ENCODE measurements at regions not wholly inside any gene's neighbourhood (a gene's known extent, or its start where the extent isn't known, plus 50 kb on each side); places are given as distances from the start of the nearest gene placed in this dataset.

- Histone ChIP-seq H3K4me1 (no peaks in the 10 kb centered on the region), H3F3A (ENCODE audit: low read depth) (no peaks in the 10 kb centered on the region), H2AFZ (replicated peaks) (no peak overlapping the region), H3K4me2 (no peak overlapping the region), H3K27ac (no peak overlapping the region), H4K20me1 (ENCODE audit: low read depth) (no peaks in the 10 kb centered on the region), H3K27me3 (no peaks in the 10 kb centered on the region), H3K9me3 (ENCODE audit: low read depth) (no peaks in the 10 kb centered on the region), H3K4me3 (no peak overlapping the region), H3K9ac (no peak overlapping the region), H3K36me3 (no peaks in the 10 kb centered on the region), H3K79me2 (ENCODE audit: low read depth) (no peaks in the 10 kb centered on the region)
- Mint-ChIP-seq H3K27me3 (ENCODE audit: insufficient read depth, low read depth) (peaks cover 11% of the 10 kb centered on the region), H3K36me3 (no peaks in the 10 kb centered on the region), H3K27ac (no peak overlapping the region), H3K4me3 (no peak overlapping the region), H3K4me1 (no peaks in the 10 kb centered on the region), H3K9me3 (peaks cover 3% of the 10 kb centered on the region)
- no peak for DNase-seq (ENCODE audit: low spot score)
- TF ChIP-seq EZH2phosphoT487 (IDR thresholded peaks at IDR 0.05) (no peak), EZH2 (IDR thresholded peaks at IDR 0.05) (no peak), CTCF (IDR thresholded peaks at IDR 0.05) (no peak)
These were observed 199.5 kb upstream of the PFKP start for GRCh38 chr10:2867788-2868299.

- H3K27ac Mint-ChIP-seq: no peak overlapping the region
These were observed 200.8 kb upstream of the PFKP start for GRCh38 chr10:2866569-2866968.

GRCh38 chr10:2861632-2862210, 205.6 kb upstream of the PFKP start:
- Mint-ChIP-seq H3K9me3 (peaks cover 2% of the 10 kb centered on the region), H3K4me3 (no peak overlapping the region), H3K27me3 (ENCODE audit: insufficient read depth, low read depth) (peaks cover 2% of the 10 kb centered on the region), H3K4me1 (no peaks in the 10 kb centered on the region), H3K27ac (no peak overlapping the region), H3K36me3 (no peaks in the 10 kb centered on the region)
- no peaks in the 10 kb centered on the region for H3K4me1 ChIP-seq
- no peaks in the 10 kb centered on the region for H3K36me3 ChIP-seq
- no peaks in the 10 kb centered on the region for H3K79me2 ChIP-seq (ENCODE audit: low read depth)
- no peak for DNase-seq (ENCODE audit: low spot score)
- no peaks in the 10 kb centered on the region for H3K27me3 ChIP-seq
- no peak overlapping the region for H3K4me3 ChIP-seq
- no peaks in the 10 kb centered on the region for H3F3A ChIP-seq (ENCODE audit: low read depth)
- no peaks in the 10 kb centered on the region for H4K20me1 ChIP-seq (ENCODE audit: low read depth)
- no peak overlapping the region for H3K27ac ChIP-seq
- no peak overlapping the region for H3K4me2 ChIP-seq
- H3K9me3 ChIP-seq (ENCODE audit: low read depth): no peaks in the 10 kb centered on the region
- TF ChIP-seq CTCF (IDR thresholded peaks at IDR 0.05): no peak
- TF ChIP-seq EZH2 (IDR thresholded peaks at IDR 0.05): no peak
- TF ChIP-seq EZH2phosphoT487 (IDR thresholded peaks at IDR 0.05): no peak
- no peak overlapping the region for H3K9ac ChIP-seq
- no peak overlapping the region for H2AFZ ChIP-seq (replicated peaks)

More at GRCh38 chr10:2866569-2866968, 200.8 kb upstream of the PFKP start:
- peaks cover 3% of the 10 kb centered on the region for H3K9me3 Mint-ChIP-seq
- no peaks in the 10 kb centered on the region for H3K4me1 Mint-ChIP-seq
- no peak for TF ChIP-seq CTCF (IDR thresholded peaks at IDR 0.05)
- no peak for TF ChIP-seq EZH2phosphoT487 (IDR thresholded peaks at IDR 0.05)
- no peak for TF ChIP-seq EZH2 (IDR thresholded peaks at IDR 0.05)
- no peaks in the 10 kb centered on the region for H3K9me3 ChIP-seq (ENCODE audit: low read depth)
- H3K36me3 Mint-ChIP-seq: no peaks in the 10 kb centered on the region
- H3K79me2 ChIP-seq (ENCODE audit: low read depth): no peaks in the 10 kb centered on the region
- DNase-seq (ENCODE audit: low spot score): no peak
- H3K4me3 Mint-ChIP-seq: no peak overlapping the region
- H3K27me3 Mint-ChIP-seq (ENCODE audit: insufficient read depth, low read depth): peaks cover 9% of the 10 kb centered on the region
- H3K36me3 ChIP-seq: no peaks in the 10 kb centered on the region
- no peaks in the 10 kb centered on the region for H3F3A ChIP-seq (ENCODE audit: low read depth)
- H4K20me1 ChIP-seq (ENCODE audit: low read depth): no peaks in the 10 kb centered on the region
- no peak overlapping the region for H3K4me3 ChIP-seq
- H2AFZ ChIP-seq (replicated peaks): no peak overlapping the region
- H3K4me1 ChIP-seq: no peaks in the 10 kb centered on the region
- H3K4me2 ChIP-seq: no peak overlapping the region
- no peaks in the 10 kb centered on the region for H3K27me3 ChIP-seq
- no peak overlapping the region for H3K27ac ChIP-seq
- H3K9ac ChIP-seq: no peak overlapping the region
